Activated naive CD8-positive, alpha-beta T cell treated with anti-CD3 and anti-CD28 coated beads, Interleukin-2, amount 10 ng/mL, durations not matched to agents 7 days and 5 days (primary cell): ENCODE measurements at regions not wholly inside any gene's neighbourhood (a gene's known extent, or its start where the extent isn't known, plus 50 kb on each side); places are given as distances from the start of the nearest gene placed in this dataset.

ENCODE experiments used
- ATAC-seq: fragments of 150-1000 bp; cut with Tn5 transposase; one replicate; pipeline ENCODE4 v1.10.0; 2021; ENCODE audit warnings: low read depth, moderate library complexity
- POLR2A ChIA-PET: fragments of 350-600 bp; sonication (Branson Sonifier 250); formaldehyde crosslinking; loops from one replicate; lab custom pipeline; 2021; ENCODE audit warnings: antibody characterized with exemption; lab: Charles Lee
- DNase-seq: peaks from one replicate; pipeline ENCODE4 v3.0.0; 2021
- H3K27ac Mint-ChIP-seq: one replicate; pipeline ENCODE4 v1.8.0; 2022; ENCODE audit warnings: mild to moderate bottlenecking, mixed read lengths
- H3K27me3 Mint-ChIP-seq: one replicate; pipeline ENCODE4 v1.8.0; 2022; ENCODE audit warnings: mild to moderate bottlenecking, moderate library complexity, mixed read lengths
- H3K36me3 Mint-ChIP-seq: one replicate; pipeline ENCODE4 v1.8.0; 2021; ENCODE audit warnings: mild to moderate bottlenecking, mixed read lengths
- H3K4me1 Mint-ChIP-seq: one replicate; pipeline ENCODE4 v1.8.0; 2021; ENCODE audit warnings: mixed read lengths
- H3K4me3 Mint-ChIP-seq: one replicate; pipeline ENCODE4 v1.8.0; 2022; ENCODE audit warnings: mild to moderate bottlenecking, moderate library complexity, mixed read lengths
- H3K9me3 Mint-ChIP-seq: one replicate; pipeline ENCODE4 v1.8.0; 2021; ENCODE audit warnings: mixed read lengths

DNA sequence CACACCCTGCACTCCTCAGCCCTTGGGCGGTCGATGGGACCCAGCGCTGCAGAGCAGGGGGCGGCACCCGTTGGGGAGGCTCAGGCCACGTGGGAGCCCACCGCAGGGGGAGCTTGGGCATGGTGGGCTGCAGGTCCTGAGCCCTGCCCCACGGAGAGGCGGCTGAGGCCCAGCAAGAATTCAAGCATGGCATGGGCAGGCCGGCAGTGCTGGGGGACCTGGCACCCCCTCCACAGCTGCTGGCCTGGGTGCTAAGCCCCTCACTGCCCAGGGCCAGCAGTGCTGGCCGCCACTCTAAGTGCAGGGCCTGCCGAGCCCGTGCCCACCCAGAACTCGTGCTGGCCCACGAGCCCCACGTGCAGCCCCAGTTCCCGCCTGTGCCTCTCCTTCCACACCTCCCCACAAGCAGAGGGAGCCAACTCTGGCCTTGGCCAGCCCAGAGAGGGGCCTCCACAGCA, 555.0 kb upstream of the ADGRL4 start:
- POLR2A ChIA-PET, result no interaction called here
- Mint-ChIP-seq H3K36me3 (no peaks in the 10 kb centered on the region), H3K27ac (no peak overlapping the region), H3K27me3 (no peaks in the 10 kb centered on the region), H3K4me3 (no peak overlapping the region), H3K4me1 (no peaks in the 10 kb centered on the region), H3K9me3 (peaks cover 6% of the 10 kb centered on the region)
- ATAC-seq, result no peak
- no peak for DNase-seq

DNA sequence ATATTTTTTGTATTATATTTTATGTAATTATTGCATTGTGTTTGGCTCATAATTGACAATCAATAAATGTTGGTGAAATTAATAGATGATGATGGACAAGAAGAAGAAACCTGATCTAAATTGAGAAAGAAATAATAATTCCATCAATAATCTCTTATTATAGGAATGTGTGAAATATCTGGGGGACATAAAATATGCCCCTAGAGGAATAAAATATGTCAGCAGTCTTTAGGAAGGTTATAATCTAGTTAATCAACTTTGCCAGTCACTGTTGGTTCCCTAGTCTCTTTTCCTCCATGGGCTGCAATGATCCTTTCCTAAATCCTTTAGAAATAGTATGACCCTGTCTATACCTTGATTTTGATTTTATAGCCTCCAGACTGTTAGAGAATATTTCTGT, 549.7 kb upstream of the ADGRL4 start:
- Mint-ChIP-seq H3K4me3 (no peak overlapping the region), H3K36me3 (no peaks in the 10 kb centered on the region), H3K9me3 (peaks cover 3% of the 10 kb centered on the region), H3K27me3 (no peaks in the 10 kb centered on the region), H3K4me1 (no peaks in the 10 kb centered on the region), H3K27ac (no peak overlapping the region)
- DNase-seq (no peak), ATAC-seq (no peak)
- POLR2A ChIA-PET, result no interaction called here

DNA sequence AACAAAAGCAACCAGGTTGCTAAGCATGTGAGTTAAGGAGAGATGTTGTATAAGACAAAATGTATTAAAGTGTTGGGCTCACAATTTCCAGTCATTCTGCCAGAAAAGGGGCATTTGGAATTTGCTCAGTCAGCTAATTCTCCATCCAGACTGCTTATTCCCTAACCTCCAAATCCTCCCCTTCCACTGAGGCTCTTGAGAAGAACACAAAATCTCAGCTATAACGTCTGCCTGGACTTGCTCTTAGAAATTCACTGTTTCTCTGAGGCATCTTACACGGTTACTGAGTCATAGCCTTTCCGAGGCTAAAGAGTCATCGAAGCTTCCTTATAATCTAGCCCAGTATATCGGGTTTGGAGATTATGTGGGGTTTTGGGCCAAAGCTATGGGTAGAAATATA, 548.2 kb upstream of the ADGRL4 start:
- Mint-ChIP-seq H3K9me3 (peaks cover 3% of the 10 kb centered on the region), H3K27me3 (no peaks in the 10 kb centered on the region), H3K4me1 (no peaks in the 10 kb centered on the region), H3K36me3 (no peaks in the 10 kb centered on the region), H3K27ac (no peak overlapping the region), H3K4me3 (no peak overlapping the region)
- DNase-seq (no peak), ATAC-seq (no peak)
- POLR2A ChIA-PET, result no interaction called here

DNA sequence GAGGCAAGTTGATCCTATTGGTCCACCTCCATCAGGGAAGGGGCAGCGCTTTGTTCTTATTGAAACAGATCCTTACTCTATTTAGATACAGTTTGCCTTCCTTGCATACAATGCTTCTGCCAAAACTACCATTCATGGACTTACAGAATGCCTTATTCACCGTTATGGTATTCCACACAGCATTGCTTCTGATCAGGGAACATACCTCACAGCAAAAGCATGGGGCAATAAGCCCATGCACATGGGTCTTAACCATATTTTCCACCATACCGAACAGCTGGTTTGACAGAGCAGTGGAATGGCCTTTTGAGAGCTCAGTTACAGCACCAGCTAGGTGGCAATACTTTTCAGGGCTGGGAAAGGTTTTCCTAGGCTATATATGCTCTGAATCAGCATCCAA, 544.8 kb upstream of the ADGRL4 start:
- no peak for DNase-seq

DNA sequence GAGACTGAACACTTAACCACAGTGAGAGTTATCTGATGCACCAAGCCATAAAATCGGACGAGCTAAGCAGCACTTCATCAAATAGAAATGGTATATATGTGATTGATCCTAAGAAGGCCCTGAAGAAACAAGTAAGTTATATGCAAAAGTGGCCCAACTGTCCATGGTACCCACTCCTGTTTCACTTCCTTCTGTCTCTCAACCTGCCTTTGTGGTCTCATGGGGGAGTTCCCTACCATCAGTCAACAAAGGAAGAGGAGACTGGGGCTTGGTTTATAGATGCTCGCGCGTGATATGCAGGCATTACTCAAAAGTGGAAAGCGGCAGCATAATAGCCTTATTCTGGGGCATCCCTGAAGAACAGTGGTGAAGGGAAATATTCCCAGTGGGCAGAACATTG, 543.9 kb upstream of the ADGRL4 start:
- no peak for DNase-seq
- Mint-ChIP-seq H3K4me1 (no peaks in the 10 kb centered on the region), H3K36me3 (no peaks in the 10 kb centered on the region), H3K27me3 (no peaks in the 10 kb centered on the region), H3K27ac (no peak overlapping the region), H3K9me3 (peaks cover 2% of the 10 kb centered on the region), H3K4me3 (no peak overlapping the region)
- ATAC-seq, result no peak
- POLR2A ChIA-PET, result no interaction called here

More for the DNA sequence above, 544.8 kb upstream of the ADGRL4 start:
- no peaks in the 10 kb centered on the region for H3K36me3 Mint-ChIP-seq
- no peaks in the 10 kb centered on the region for H3K4me1 Mint-ChIP-seq
- peaks cover 2% of the 10 kb centered on the region for H3K9me3 Mint-ChIP-seq
- POLR2A ChIA-PET, result no interaction called here
- H3K27ac Mint-ChIP-seq, result no peak overlapping the region
- ATAC-seq, result no peak
- no peaks in the 10 kb centered on the region for H3K27me3 Mint-ChIP-seq
- H3K4me3 Mint-ChIP-seq, result no peak overlapping the region

DNA sequence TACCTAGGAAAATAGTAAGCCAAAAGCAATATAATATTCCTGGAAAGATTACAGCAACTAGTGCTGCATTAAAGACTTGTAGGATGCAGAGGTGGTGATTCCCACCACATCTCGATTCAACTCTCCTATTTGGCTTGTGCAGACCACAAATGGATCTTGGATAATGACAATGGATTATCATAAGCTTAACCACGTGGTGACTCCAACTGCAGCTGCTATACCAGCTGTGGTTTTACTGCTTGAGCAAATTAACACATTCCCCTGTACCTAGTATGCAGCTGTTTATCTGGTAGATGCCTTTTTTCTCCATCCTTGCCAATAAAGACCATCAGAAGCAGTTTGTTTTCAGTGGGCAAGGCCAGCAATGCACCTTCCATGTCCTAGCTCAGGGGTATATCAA, 542.7 kb upstream of the ADGRL4 start:
- POLR2A ChIA-PET, result no interaction called here
- Mint-ChIP-seq H3K36me3 (no peaks in the 10 kb centered on the region), H3K9me3 (peaks cover 2% of the 10 kb centered on the region), H3K4me1 (no peaks in the 10 kb centered on the region), H3K27ac (no peak overlapping the region), H3K27me3 (no peaks in the 10 kb centered on the region), H3K4me3 (no peak overlapping the region)
- no peak for ATAC-seq
- no peak for DNase-seq

DNA sequence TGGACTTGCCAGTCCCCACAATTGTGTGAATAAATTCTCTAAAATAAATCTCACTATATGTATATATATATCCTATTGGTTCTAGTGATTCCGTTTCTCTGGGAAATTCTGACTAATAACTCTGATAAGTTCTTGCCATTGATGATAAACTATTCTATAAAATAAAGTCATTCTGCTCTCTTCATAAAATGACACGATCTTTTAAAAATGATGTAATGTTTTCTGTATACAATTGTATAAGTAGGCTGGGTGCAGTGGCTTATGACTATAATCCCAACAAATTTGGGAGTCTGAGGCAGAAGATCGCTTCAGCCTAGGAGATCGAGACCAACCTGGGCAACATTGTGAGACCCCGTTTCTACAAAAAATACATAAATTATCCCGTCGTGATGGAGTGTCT, 541.0 kb upstream of the ADGRL4 start:
- Mint-ChIP-seq H3K27ac (no peak overlapping the region), H3K4me1 (no peaks in the 10 kb centered on the region), H3K27me3 (no peaks in the 10 kb centered on the region), H3K36me3 (no peaks in the 10 kb centered on the region), H3K4me3 (no peak overlapping the region), H3K9me3 (peaks cover 2% of the 10 kb centered on the region)
- DNase-seq (no peak), ATAC-seq (no peak)
- POLR2A ChIA-PET, result no interaction called here

DNA sequence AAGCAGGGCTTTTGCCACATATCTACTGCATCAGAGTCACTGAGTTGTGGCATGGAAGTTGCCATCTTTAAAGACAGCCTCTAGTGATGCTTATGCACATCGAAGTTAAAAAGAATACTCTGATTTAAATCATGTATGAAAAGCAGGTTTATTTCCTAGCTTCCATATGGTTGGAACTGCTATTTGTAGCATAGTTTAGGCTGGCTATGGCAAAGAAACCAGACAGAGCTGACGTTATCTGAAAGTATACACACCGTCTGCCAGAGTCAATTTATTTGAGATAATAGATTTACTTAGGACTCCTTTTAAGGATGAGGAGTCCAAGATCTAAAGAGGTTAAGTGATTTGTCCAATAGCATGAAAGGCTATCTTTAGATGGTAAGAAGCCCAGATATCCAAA, 536.9 kb upstream of the ADGRL4 start:
- Mint-ChIP-seq H3K36me3 (no peaks in the 10 kb centered on the region), H3K27me3 (no peaks in the 10 kb centered on the region), H3K4me3 (no peak overlapping the region), H3K27ac (no peak overlapping the region), H3K4me1 (no peaks in the 10 kb centered on the region), H3K9me3 (no peaks in the 10 kb centered on the region)
- ATAC-seq (no peak), DNase-seq (no peak)
- POLR2A ChIA-PET, result no interaction called here

DNA sequence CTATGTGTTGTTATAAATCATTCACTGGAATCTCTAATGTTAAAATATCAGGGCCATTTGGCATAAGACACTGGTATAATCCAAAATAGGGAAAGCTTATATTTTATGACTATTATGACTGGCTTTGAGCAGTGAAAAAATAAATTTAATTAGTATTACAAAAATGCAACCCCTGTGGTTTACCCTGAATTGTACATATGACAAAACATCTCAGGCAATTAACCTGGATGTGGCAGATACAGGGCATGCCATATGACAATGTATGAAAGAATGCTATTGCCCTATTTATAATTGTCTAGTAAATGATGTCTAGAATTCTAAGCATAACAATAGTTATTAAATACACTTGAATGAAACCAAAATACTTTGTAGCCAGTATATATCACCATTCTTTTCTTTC, 532.5 kb upstream of the ADGRL4 start:
- no peak overlapping the region for H3K4me3 Mint-ChIP-seq
- no peak overlapping the region for H3K27ac Mint-ChIP-seq
- DNase-seq (no peak), ATAC-seq (no peak)
- POLR2A ChIA-PET, result no interaction called here
- no peaks in the 10 kb centered on the region for H3K4me1 Mint-ChIP-seq
- H3K36me3 Mint-ChIP-seq, result no peaks in the 10 kb centered on the region
- no peaks in the 10 kb centered on the region for H3K9me3 Mint-ChIP-seq
- H3K27me3 Mint-ChIP-seq, result no peaks in the 10 kb centered on the region

DNA sequence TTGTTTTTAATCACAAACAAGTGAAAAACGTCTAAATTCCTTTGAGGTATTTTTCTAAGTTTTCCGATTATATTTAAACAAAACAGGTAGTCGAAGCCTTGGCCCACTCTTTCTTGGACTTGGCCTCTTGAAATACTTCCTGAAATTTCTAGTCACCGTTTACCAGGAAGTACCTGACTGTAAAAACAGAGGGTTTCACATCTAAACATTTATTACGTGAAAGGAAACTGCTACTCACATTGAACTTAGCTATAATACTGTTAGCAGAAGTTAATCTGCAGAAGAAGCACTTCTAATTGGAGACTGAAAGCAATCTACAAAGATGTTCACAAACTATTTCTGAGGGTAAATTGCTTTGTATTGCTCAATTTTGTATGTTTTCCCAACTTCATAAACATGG, 526.0 kb upstream of the ADGRL4 start:
- H3K4me3 Mint-ChIP-seq, result no peak overlapping the region
- DNase-seq, result no peak
- H3K36me3 Mint-ChIP-seq, result no peaks in the 10 kb centered on the region
- no peak for ATAC-seq
- POLR2A ChIA-PET, result no interaction called here
- no peaks in the 10 kb centered on the region for H3K27me3 Mint-ChIP-seq
- no peaks in the 10 kb centered on the region for H3K4me1 Mint-ChIP-seq
- no peak overlapping the region for H3K27ac Mint-ChIP-seq
- no peaks in the 10 kb centered on the region for H3K9me3 Mint-ChIP-seq

DNA sequence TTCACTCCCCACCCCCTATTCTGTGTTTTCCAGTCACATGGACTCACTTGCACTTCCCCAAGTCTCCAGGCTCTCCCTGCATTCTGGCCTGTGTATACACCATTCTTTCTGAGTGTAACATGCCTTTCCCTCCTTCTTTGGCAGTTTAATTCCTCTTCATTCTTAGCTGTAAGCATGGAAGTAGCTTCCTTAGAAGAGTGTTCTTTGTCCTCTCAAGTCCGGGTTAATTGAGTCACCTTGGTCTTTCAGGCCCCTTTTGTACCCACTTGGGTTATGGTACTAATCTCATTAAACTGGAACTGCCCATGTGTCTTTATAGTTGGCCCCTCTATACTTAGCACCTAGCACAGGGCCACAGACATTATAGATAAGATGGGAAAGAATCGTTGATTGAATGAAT, 525.3 kb upstream of the ADGRL4 start:
- no peak overlapping the region for H3K27ac Mint-ChIP-seq
- no peaks in the 10 kb centered on the region for H3K36me3 Mint-ChIP-seq
- H3K9me3 Mint-ChIP-seq, result no peaks in the 10 kb centered on the region

DNA sequence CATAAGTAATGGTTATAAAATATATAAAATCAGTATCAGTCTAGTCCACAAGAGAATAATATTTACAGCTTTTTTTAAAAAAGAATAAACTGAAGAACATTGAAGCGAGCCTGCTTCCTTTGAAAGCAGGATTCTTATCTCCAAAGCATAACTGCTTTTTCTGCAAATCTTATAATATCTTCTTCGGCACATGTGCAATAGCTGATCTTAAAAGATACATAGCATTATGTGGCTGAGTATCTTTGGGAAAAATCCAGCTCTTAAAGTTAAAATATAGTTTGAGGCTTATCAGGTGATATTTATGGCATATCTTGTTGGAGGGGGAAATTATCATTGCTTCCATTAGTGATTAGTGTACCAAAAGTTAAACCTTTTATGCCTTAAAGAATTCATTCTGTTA, 523.9 kb upstream of the ADGRL4 start:
- no peak for ATAC-seq
- DNase-seq, result no peak
- H3K36me3 Mint-ChIP-seq, result no peaks in the 10 kb centered on the region
- no peaks in the 10 kb centered on the region for H3K27me3 Mint-ChIP-seq
- no peak overlapping the region for H3K4me3 Mint-ChIP-seq
- H3K27ac Mint-ChIP-seq, result no peak overlapping the region
- no peaks in the 10 kb centered on the region for H3K4me1 Mint-ChIP-seq
- H3K9me3 Mint-ChIP-seq, result no peaks in the 10 kb centered on the region
- POLR2A ChIA-PET, result no interaction called here

More for the DNA sequence above, 525.3 kb upstream of the ADGRL4 start:
- ATAC-seq, result no peak
- DNase-seq, result no peak
- Mint-ChIP-seq H3K27me3 (no peaks in the 10 kb centered on the region), H3K4me1 (no peaks in the 10 kb centered on the region), H3K4me3 (no peak overlapping the region)
- POLR2A ChIA-PET, result no interaction called here

DNA sequence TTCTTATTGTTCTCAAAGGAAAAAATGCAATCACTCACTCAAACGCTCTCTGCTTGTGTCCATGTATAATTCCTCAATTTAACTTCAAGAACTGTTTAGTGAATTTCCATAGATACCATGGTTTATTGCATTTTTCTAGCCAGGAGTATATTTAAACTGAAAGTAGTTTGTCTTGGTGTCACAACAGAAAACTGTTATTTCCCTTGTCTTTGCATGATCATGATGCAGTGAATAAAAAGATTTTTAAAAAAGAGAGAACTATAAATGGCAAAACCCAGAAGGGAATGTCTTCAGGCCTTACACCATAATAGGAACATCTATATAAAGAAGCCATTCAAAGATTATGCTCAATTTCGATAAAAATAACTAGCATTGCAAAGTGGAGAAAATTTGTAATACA, 523.5 kb upstream of the ADGRL4 start:
- POLR2A ChIA-PET, result no interaction called here

DNA sequence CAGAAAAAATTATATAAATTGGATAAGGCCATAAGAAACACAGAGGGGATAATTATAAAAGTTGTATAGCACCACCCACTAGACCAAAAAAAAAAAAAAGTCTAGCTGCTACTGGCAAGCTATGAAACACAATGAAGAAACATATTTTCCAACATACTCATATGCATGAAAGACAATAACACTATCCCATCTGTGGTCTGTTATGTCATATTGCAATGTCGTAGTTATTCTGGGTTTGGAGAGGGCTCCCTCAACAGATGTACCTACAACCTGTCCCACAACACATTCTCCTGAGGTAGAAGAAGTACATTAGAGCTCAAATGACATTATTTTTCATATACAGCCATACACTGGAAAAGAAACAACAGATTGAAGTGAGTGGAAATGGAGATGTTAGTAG, 517.6 kb upstream of the ADGRL4 start:
- H3K27ac Mint-ChIP-seq, result no peak overlapping the region

More for the DNA sequence above, 523.5 kb upstream of the ADGRL4 start:
- no peak for DNase-seq
- Mint-ChIP-seq H3K27ac (no peak overlapping the region), H3K27me3 (no peaks in the 10 kb centered on the region), H3K4me3 (no peak overlapping the region), H3K9me3 (no peaks in the 10 kb centered on the region), H3K4me1 (no peaks in the 10 kb centered on the region), H3K36me3 (no peaks in the 10 kb centered on the region)
- no peak for ATAC-seq

DNA sequence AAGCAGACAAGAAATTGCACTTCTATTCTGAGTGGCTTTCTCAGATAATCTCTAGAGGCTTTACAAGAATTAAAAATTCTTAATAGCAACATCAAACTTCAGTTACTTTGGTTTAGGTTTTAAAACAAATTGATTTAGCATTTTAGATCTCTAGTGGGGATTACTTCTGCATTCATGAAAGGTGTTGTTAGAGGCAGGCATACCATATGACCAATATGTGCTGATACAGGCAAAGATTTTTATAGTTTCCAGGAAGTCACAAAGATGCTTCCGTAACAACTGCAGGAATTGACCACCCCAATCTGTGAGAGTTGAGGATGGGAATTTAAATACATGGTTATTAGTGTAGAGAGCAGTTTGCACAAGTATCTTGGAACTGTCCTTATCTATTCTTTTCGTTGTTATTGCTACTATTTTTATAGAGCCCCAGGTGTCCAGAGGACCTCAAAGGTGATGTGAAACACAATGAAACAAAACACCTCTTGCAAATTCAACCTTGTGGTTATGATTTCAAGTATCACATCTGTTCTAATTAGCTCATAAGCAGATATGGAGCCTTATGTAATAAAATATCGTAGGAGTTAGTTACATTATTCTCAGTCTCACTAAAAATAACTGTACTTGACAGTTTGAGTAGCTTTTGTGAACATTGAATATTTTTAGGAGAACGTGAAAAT, 512.7 kb upstream of the ADGRL4 start:
- DNase-seq (no peak), ATAC-seq (no peak)
- H3K4me3 Mint-ChIP-seq, result no peak overlapping the region
- no peak overlapping the region for H3K27ac Mint-ChIP-seq
- POLR2A ChIA-PET, result no interaction called here
- H3K36me3 Mint-ChIP-seq, result no peaks in the 10 kb centered on the region
- H3K9me3 Mint-ChIP-seq, result peaks cover 5% of the 10 kb centered on the region
- no peaks in the 10 kb centered on the region for H3K27me3 Mint-ChIP-seq
- no peaks in the 10 kb centered on the region for H3K4me1 Mint-ChIP-seq

More for the DNA sequence above, 517.6 kb upstream of the ADGRL4 start:
- H3K27me3 Mint-ChIP-seq, result no peaks in the 10 kb centered on the region
- H3K4me3 Mint-ChIP-seq, result no peak overlapping the region
- H3K36me3 Mint-ChIP-seq, result no peaks in the 10 kb centered on the region
- DNase-seq, result no peak
- peaks cover 4% of the 10 kb centered on the region for H3K9me3 Mint-ChIP-seq
- no peak for ATAC-seq
- no peaks in the 10 kb centered on the region for H3K4me1 Mint-ChIP-seq
- POLR2A ChIA-PET, result no interaction called here
